LNCaP clone FGC (cell line): ENCODE measurements at regions not wholly inside any gene's neighbourhood (a gene's known extent, or its start where the extent isn't known, plus 50 kb on each side); places are given as distances from the start of the nearest gene placed in this dataset.

Experiments used
- DNase-seq: peaks from one replicate; pipeline ENCODE4 v3.0.0-alpha.2; 2011; ENCODE audit warnings: low read depth
- H3K4me3 ChIP-seq: 2 replicates; pipeline ENCODE4 v1.5.1; 2011; ENCODE audit warnings: mild to moderate bottlenecking, low read depth, low read length, control low read depth
- TF ChIP-seq, protein P1 (sequence below): IDR thresholded peaks from 2 replicates; pipeline ENCODE4 v1.5.1; 2012; ENCODE audit warnings: mild to moderate bottlenecking; ENCODE audit not compliant: control insufficient read depth, insufficient read depth; ENCODE audit errors: extremely low read depth

DNA sequence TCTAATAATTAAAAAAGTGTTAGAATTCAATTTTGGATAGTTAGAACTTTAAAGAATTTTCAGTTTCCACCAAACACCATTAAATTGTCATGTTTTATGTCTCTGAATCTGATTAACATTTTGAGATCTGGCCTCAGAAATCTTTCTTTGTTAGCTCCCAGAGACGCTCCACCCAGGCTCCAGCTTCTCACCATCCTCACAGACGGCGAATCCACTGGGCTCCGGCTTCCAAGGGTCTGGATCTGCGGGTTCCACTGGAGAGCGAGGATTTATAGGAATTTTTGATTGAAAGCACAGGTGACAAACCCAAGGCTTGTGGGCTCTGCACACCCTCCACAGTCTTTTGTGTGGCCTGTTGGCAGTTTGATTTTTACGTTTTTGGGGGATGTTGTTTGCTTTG, 160.6 kb downstream of the URI1 start:
- no peak overlapping the region for H3K4me3 ChIP-seq
- TF ChIP-seq, protein P1, sequence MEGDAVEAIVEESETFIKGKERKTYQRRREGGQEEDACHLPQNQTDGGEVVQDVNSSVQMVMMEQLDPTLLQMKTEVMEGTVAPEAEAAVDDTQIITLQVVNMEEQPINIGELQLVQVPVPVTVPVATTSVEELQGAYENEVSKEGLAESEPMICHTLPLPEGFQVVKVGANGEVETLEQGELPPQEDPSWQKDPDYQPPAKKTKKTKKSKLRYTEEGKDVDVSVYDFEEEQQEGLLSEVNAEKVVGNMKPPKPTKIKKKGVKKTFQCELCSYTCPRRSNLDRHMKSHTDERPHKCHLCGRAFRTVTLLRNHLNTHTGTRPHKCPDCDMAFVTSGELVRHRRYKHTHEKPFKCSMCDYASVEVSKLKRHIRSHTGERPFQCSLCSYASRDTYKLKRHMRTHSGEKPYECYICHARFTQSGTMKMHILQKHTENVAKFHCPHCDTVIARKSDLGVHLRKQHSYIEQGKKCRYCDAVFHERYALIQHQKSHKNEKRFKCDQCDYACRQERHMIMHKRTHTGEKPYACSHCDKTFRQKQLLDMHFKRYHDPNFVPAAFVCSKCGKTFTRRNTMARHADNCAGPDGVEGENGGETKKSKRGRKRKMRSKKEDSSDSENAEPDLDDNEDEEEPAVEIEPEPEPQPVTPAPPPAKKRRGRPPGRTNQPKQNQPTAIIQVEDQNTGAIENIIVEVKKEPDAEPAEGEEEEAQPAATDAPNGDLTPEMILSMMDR = no peak
- no peak for DNase-seq

DNA sequence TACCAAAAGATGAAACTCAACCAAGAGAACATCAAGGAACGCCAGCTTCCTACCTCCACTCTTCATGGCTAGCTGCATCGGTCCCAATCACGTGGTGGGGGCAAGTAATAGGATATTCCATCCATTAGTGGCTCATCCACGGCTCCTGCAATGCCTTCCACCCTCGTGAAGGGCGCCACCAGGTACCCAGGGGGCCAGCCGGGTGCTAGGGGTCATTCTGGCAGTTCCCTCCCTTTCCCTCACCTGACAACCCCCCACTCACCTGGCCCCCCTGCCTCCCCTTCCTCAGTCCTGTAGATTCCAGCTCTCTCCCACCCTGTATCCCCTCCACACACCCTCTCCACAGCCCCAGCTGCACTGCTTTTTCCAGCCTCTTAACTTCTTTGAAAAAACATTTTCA, 161.9 kb downstream of the URI1 start:
- H3K4me3 ChIP-seq = no peak overlapping the region
- no peak for DNase-seq
- TF ChIP-seq, protein P1 = no peak

DNA sequence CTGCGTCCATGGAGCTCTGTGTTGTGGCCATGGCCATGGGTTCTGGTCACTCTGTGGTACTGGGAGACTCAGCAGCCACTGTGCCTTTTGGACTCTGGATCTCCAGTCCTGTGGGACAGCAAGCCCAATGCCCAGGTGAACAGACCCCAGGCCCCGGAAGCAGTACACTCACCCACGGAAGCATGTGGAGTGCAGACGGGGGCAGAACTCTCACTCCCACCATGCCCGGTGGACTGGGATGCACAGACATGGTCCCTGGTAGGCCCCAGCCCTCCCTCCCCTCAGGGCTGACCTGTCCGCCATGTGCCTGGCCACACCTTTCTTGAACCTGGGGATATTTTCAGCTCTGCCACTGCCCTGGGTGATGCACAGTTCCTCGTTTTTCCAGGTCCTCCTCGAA, 163.3 kb downstream of the URI1 start:
- H3K4me3 ChIP-seq = no peak overlapping the region
- TF ChIP-seq, protein P1 = no peak
- DNase-seq = no peak

DNA sequence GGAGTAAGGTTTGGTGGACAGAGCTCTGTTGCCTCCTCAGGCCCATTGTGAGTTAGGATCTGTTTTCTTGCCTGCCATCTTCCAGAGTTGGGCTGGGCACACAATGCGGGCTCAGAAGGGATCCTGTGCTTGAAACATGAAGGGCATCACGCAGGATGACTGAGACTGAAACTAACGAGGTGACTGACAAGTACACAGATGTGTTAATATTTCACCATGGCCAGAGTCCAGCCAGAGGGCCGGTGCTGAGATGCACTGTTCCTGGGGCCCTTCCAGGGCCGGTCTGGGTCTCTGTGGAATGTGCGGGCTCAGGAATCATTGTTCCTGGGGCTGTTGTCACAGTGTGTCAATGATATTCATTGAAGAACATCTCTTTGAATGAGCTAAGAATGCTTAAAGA, 163.7 kb downstream of the URI1 start:
- TF ChIP-seq, protein P1 = no peak
- DNase-seq = no peak
- H3K4me3 ChIP-seq = no peak overlapping the region

DNA sequence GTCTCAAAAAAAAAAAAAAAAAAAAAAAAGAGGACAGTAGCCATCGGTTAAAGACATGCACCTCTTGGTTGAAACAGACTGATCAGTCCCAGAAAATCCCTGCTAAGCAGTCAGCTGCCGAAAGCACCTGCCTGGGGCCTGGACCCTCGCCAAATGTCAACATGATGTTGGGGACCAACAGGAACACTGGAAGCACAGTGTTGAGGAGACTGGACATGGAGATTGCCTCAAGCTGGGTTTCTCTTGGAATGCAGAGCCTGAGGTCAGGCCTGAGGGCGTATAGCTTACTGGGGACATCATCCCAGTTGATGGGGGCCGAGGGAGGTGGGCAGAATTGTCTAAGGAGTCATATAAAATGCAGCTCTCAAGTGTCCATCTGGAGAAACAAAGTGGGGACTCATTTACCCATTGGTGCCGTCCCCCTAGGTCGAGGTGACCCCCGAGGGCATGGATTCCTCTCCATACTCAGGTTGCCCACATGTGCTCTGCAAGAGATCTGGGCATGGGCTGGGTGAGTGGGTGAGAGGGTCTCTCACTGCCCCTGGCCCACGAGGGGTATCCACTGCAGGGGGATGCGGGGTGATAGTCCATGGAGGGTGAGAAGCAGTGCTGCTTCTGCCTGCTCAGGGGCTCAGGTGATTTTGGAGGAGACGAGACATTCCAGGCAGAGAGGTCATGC, 164.5 kb downstream of the URI1 start:
- DNase-seq = no peak
- TF ChIP-seq, protein P1 = no peak
- H3K4me3 ChIP-seq = no peak overlapping the region

DNA sequence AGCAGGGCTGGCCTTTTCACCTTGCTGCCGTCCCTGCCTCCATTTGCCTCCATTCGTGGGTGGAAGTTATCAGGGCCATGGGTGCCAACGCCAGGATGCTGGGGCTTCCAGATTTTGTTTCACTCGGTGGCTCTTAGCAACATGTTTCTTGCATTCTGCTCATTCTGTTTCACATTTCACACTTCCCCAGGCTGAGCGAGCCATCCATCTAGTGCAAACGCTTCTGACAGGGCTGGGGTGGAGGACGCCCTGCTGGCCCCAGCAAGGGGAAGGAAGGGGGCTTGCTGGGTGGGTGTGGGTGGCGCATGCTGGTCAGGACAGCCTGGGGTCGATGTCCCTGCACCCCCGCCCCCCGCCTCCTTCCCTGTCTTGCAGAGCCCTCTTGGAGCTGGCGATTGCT, 165.2 kb downstream of the URI1 start:
- no peak for DNase-seq
- no peak overlapping the region for H3K4me3 ChIP-seq
- TF ChIP-seq, protein P1 = no peak

DNA sequence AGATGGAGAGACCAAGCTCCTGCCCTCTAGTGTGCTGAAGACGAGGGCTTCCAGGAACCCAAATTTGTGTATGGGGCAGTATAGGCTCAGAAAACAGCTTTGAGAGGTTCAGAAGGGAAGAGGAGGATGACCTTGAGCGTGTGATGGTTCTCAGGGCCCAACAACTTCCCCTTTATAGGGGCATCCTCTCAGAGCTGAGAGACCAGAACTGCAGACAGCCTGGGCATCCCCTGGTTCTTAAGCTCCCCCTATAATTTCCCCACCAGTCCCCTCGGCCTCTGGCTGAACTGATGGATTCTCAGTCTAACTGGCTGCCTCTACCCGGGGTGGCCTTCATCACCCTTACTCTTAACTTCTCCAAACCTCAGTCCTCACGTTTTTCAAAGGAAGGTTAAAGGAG, 167.5 kb downstream of the URI1 start:
- TF ChIP-seq, protein P1 = no peak

More for the DNA sequence above, 167.5 kb downstream of the URI1 start:
- DNase-seq = no peak
- H3K4me3 ChIP-seq = no peak overlapping the region
